GM12878 (cell line): ENCODE measurements at regions not wholly inside any gene's neighbourhood (a gene's known extent, or its start where the extent isn't known, plus 50 kb on each side); places are given as distances from the start of the nearest gene placed in this dataset.

Experiments
- ATAC-seq: fragments of 200-7000 bp; cut with Tn5 transposase; 3 replicates; pipeline ENCODE4 v1.9.1; 2020; ENCODE audit warnings: mild to moderate bottlenecking, moderate library complexity
- BruUV-seq: library from RNA; stranded (reverse); fragments of 400-500 nt; replicated peaks from 2 replicates; lab custom pipeline; 2021; lab: Mats Ljungman, UMichigan
- CTCF ChIA-PET: fragments of 300-600 bp; sonication (Branson Sonifier 250); formaldehyde crosslinking; extraction: SDS; loops from one replicate; lab custom pipeline; 2021; ENCODE audit warnings: inconsistent platforms; lab: Yijun Ruan, JAX
- POLR2A ChIA-PET: fragments of 350-600 bp; formaldehyde crosslinking; extraction: SDS; loops from one replicate; lab custom pipeline; 2021; ENCODE audit warnings: inconsistent platforms; lab: Charles Lee
- RAD21 ChIA-PET: fragments of 300-600 bp; sonication (Branson Sonifier 250); formaldehyde crosslinking; loops from one replicate; lab custom pipeline; 2023; ENCODE audit warnings: antibody characterized with exemption; ENCODE audit not compliant: unreplicated experiment; lab: Charles Lee
- SMC1A ChIA-PET: fragments of 300-600 bp; sonication (Branson Sonifier 250); formaldehyde crosslinking; loops from one replicate; lab custom pipeline; 2023; ENCODE audit not compliant: unreplicated experiment, uncharacterized antibody; lab: Charles Lee
- DNase-seq: peaks from one replicate; pipeline ENCODE4 v3.0.0-alpha.2; 2011; ENCODE audit warnings: low read depth, low spot score
- FAIRE-seq: peaks from 3 replicates; lab custom pipeline; 2011; peaks lifted over from hg19 to GRCh38; lab: Jason Lieb, UNC
- H2AFZ ChIP-seq: 2 replicates; pipeline ENCODE4 v1.6.0; 2011; ENCODE audit warnings: low read depth, low read length, control low read depth; ENCODE audit not compliant: control insufficient read depth
- H3K27ac ChIP-seq: 2 replicates; pipeline ENCODE4 v1.5.1; 2011; ENCODE audit warnings: control low read depth; ENCODE audit not compliant: control insufficient read depth, insufficient read depth
- H3K27me3 ChIP-seq, 2 experiments: replicated peaks in 1 of 2; 2 replicates each; pipeline versions ENCODE4 v1.6.0 to v1.6.1; 2011; ENCODE audit warnings: low read length in 1 of 2; ENCODE audit not compliant: control insufficient read depth in 2 of 2, insufficient read depth in 2 of 2
- H3K36me3 ChIP-seq, 2 experiments: 2 replicates each; pipeline ENCODE4 v1.5.1; 2011; ENCODE audit warnings: low read length in 1 of 2; ENCODE audit not compliant: control insufficient read depth in 2 of 2, insufficient read depth in 2 of 2
- H3K4me1 ChIP-seq: 2 replicates; pipeline ENCODE4 v1.6.1; 2011; ENCODE audit warnings: mild to moderate bottlenecking, low read length, moderate library complexity, mixed read lengths; ENCODE audit not compliant: control insufficient read depth, insufficient read depth
- H3K4me2 ChIP-seq: 2 replicates; pipeline ENCODE4 v1.6.0; 2011; ENCODE audit warnings: control low read depth; ENCODE audit not compliant: control insufficient read depth, insufficient read depth
- H3K4me3 ChIP-seq: fragments of 200-600 bp; sonication (generic); 2 replicates; pipeline ENCODE4 v1.5.1; 2016
- H3K79me2 ChIP-seq: 2 replicates; pipeline ENCODE4 v1.6.0; 2011; ENCODE audit warnings: low read length; ENCODE audit not compliant: control insufficient read depth, insufficient read depth
- H3K9ac ChIP-seq: 2 replicates; pipeline ENCODE4 v1.8.0; 2011; ENCODE audit warnings: low read length, control low read depth, mixed read lengths; ENCODE audit not compliant: control insufficient read depth, insufficient read depth
- H3K9me3 ChIP-seq: replicated peaks from 3 replicates; pipeline ENCODE4 v1.5.1; 2011; ENCODE audit warnings: mild to moderate bottlenecking, low read length; ENCODE audit not compliant: control insufficient read depth, insufficient read depth
- H4K20me1 ChIP-seq: 2 replicates; pipeline ENCODE4 v1.6.0; 2011; ENCODE audit not compliant: control insufficient read depth, insufficient read depth
- BRCA1 ChIP-seq: IDR thresholded peaks from 2 replicates; pipeline ENCODE4 v1.6.1; 2011; ENCODE audit warnings: low read depth, low read length, improper control_type of control experiment
- MEF2B ChIP-seq: fragments of 450-650 bp; IDR thresholded peaks from 2 replicates; pipeline ENCODE4 v1.6.1; 2018; ENCODE audit warnings: mild to moderate bottlenecking, moderate library complexity; ENCODE audit not compliant: partially characterized antibody, poor library complexity, severe bottlenecking
- MXI1 ChIP-seq: fragments of 150-350 bp; IDR thresholded peaks from 2 replicates; pipeline ENCODE4 v1.6.1; 2011; ENCODE audit warnings: low read depth, mild to moderate bottlenecking, inconsistent platforms, low read length, improper control_type of control experiment
- NFIC ChIP-seq: IDR thresholded peaks from 2 replicates; pipeline ENCODE4 v1.6.1; 2012; ENCODE audit warnings: low read depth, mild to moderate bottlenecking, inconsistent platforms, low read length, moderate library complexity
- RBBP5 ChIP-seq: fragments of 200-600 bp; sonication (generic); conservative IDR thresholded peaks from 2 replicates; pipeline ENCODE4 v1.6.1; 2016
- RELA ChIP-seq: fragments of 450-650 bp; IDR thresholded peaks from 2 replicates; pipeline ENCODE4 v1.8.0; 2014; ENCODE audit warnings: borderline replicate concordance; ENCODE audit not compliant: partially characterized antibody
- WRNIP1 ChIP-seq: IDR thresholded peaks from 2 replicates; pipeline ENCODE4 v1.6.1; 2011; ENCODE audit warnings: low read depth, low read length, improper control_type of control experiment, borderline replicate concordance
- ZNF384 ChIP-seq: IDR thresholded peaks from 2 replicates; pipeline ENCODE4 v1.6.1; 2012; ENCODE audit warnings: low read depth, mild to moderate bottlenecking, low read length, improper control_type of control experiment, borderline replicate concordance
- ZNF622 ChIP-seq: fragments of 450-650 bp; IDR thresholded peaks from 2 replicates; pipeline ENCODE4 v1.6.1; 2017; ENCODE audit warnings: mild to moderate bottlenecking, inconsistent platforms
- WGBS: methylation state at CpG from one replicate; pipeline ENCODE4 v1.1.6; 2016; ENCODE audit warnings: low lambda C conversion rate; ENCODE audit not compliant: insufficient replicate concordance, insufficient coverage; ENCODE audit errors: missing lambda C conversion rate; 5-methylcytosine and 5-hydroxymethylcytosine counted together
- in situ Hi-C: fragments of 300-500 bp; cut with MboI; formaldehyde crosslinking; loops from 9 replicates; pipeline ENCODE4 v1.14.3; 2018; ENCODE audit warnings: mixed read lengths
- intact Hi-C: fragments of 100-400 bp; cut with micrococcal nuclease; formaldehyde crosslinking; loops from one replicate; pipeline ENCODE4 v1.14.2; 2022; ENCODE audit not compliant: unreplicated experiment
- TF ChIP-seq, protein P1 (sequence below): IDR thresholded peaks from 2 replicates; pipeline ENCODE4 v1.6.1; 2011; ENCODE audit warnings: borderline replicate concordance, low read depth, mild to moderate bottlenecking, moderate library complexity, low read length; ENCODE audit not compliant: insufficient read depth, poor library complexity, severe bottlenecking

DNA sequence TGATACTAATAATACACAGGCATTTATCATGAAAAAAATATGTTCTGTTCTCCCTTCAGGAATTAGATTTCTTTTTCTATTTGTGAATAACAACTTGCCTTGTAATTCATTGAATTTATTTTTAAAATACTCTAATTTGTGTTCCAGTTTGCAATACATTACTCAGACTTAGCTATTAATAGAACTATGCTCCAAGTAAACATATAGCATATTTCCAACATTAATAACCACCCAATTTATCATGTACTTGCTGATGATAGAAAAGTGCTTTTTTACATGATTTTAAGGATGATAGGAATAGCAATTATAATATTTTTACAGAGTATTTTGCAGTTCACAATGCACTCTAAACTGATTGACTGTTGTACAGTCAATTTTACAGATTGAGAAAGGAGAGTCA, 338.8 kb upstream of the SEMA3D start:
- BruUV-seq: no TSS peak
- Histone ChIP-seq H3K9me3 (no peaks in the 10 kb centered on the region), H3K27me3 (no peaks in the 10 kb centered on the region), H3K79me2 (no peaks in the 10 kb centered on the region), H3K4me2 (no peak overlapping the region), H2AFZ (no peak overlapping the region), H3K4me1 (no peaks in the 10 kb centered on the region), H3K36me3 (no peaks in the 10 kb centered on the region), H3K4me3 (no peak overlapping the region), H3K9ac (no peak overlapping the region), H4K20me1 (no peaks in the 10 kb centered on the region), H3K27ac (no peak overlapping the region)
- POLR2A ChIA-PET: no interaction called here
- SMC1A ChIA-PET: no interaction called here
- TF ChIP-seq WRNIP1: no peak
- TF ChIP-seq, protein P1, sequence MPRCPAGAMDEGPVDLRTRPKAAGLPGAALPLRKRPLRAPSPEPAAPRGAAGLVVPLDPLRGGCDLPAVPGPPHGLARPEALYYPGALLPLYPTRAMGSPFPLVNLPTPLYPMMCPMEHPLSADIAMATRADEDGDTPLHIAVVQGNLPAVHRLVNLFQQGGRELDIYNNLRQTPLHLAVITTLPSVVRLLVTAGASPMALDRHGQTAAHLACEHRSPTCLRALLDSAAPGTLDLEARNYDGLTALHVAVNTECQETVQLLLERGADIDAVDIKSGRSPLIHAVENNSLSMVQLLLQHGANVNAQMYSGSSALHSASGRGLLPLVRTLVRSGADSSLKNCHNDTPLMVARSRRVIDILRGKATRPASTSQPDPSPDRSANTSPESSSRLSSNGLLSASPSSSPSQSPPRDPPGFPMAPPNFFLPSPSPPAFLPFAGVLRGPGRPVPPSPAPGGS: no peak
- no peak for TF ChIP-seq MXI1
- no peak for TF ChIP-seq MEF2B
- FAIRE-seq: no peak
- intact Hi-C loops: no loop called here
- RAD21 ChIA-PET: no interaction called here
- CTCF ChIA-PET: no interaction called here
- in situ Hi-C loops: no loop called here
- DNase-seq: no peak
- ATAC-seq: no peak

DNA sequence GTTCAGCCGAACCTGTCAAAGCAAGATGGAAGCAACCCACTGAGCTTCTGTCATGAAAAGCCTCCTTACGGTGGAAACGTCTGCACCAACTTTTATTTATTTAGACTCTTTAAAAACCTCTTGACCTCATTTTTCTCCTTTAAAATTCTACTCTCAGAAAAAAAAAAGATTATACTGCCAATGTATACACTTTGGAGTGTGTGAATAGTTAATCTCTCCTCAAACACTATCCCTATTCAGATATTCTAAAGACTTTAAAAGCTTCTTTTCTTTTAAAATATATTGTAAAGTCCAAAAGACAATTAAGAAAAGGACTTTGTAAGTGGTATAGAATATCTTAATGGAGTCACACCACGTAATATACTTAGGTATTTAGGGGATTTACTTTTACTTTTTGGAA, 335.2 kb upstream of the SEMA3D start:
- ChIA-PET SMC1A (no interaction called here), RAD21 (no interaction called here), CTCF (no interaction called here), POLR2A (no interaction called here)
- intact Hi-C loops (no loop called here), in situ Hi-C loops (no loop called here)
- ATAC-seq: no peak
- WGBS: 30% methylated on average over 4 of the region's 4 CpGs
- TF ChIP-seq RELA: no peak
- TF ChIP-seq BRCA1: no peak
- no peak for TF ChIP-seq NFIC
- no peak for TF ChIP-seq ZNF384
- TF ChIP-seq RBBP5: no peak
- TF ChIP-seq ZNF622: no peak
- no peak overlapping the region for H3K27ac ChIP-seq
- no peak for FAIRE-seq
- H4K20me1 ChIP-seq: no peaks in the 10 kb centered on the region
- no peak overlapping the region for H3K4me2 ChIP-seq
- BruUV-seq: no TSS peak
- no peaks in the 10 kb centered on the region for H3K9me3 ChIP-seq
- H3K4me1 ChIP-seq: no peaks in the 10 kb centered on the region
- H3K79me2 ChIP-seq: no peaks in the 10 kb centered on the region
- H3K36me3 ChIP-seq: no peaks in the 10 kb centered on the region
- no peak for DNase-seq
- H3K4me3 ChIP-seq: no peak overlapping the region
- no peaks in the 10 kb centered on the region for H3K27me3 ChIP-seq
- H2AFZ ChIP-seq: no peak overlapping the region
- H3K9ac ChIP-seq: no peak overlapping the region
